ENCODE measurements at regions not wholly inside any gene's neighbourhood (a gene's known extent, or its start where the extent isn't known, plus 50 kb on each side); places are given as distances from the start of the nearest gene placed in this dataset.
"Not testable (repeated sequence)": the region's sequence is repeated elsewhere in the genome, so short reads cannot be mapped to it uniquely, and the experiment has no call there.

- H3K9ac ChIP-seq; H3F3A ChIP-seq (replicated peaks; ENCODE audit: insufficient read depth); H4K20me1 ChIP-seq (ENCODE audit: insufficient read depth); H3K36me3 ChIP-seq (replicated peaks in 1 of 2; ENCODE audit: control insufficient read depth in 1 of 2, insufficient read depth in 2 of 2, low read length in 1 of 2); H3K27me3 ChIP-seq (ENCODE audit: insufficient read depth); H2AFZ ChIP-seq (ENCODE audit: low read depth); H3K9me2 ChIP-seq; H3K27ac ChIP-seq (ENCODE audit: low read depth in 2 of 2, low read length in 1 of 2); POLR2A ChIA-PET; H3K4me3 ChIP-seq (ENCODE audit: low read depth in 2 of 2, low read length in 1 of 2); H3K79me2 ChIP-seq (ENCODE audit: insufficient read depth); H3K9me3 ChIP-seq; H3K4me2 ChIP-seq; DNase-seq; H3K4me1 ChIP-seq (ENCODE audit: control insufficient read depth in 1 of 2, insufficient read depth in 2 of 2, low read depth in 1 of 2, low read length in 1 of 2): not testable (repeated sequence)
- 85% methylated on average over 11 of the region's 16 CpGs for WGBS (ENCODE audit: low lambda C conversion rate)
- CTCF ChIA-PET = interaction anchor here (1.1 to 2.4 kb wide), 3 partner anchors 23 to 137 kb away, joined by 3 to 7 read pairs (median 5); no protein-coding TSS in a partner anchor
These were observed 93.5 kb upstream of the LPCAT1 start for GRCh38 chr5:1617236-1617755.

DNA sequence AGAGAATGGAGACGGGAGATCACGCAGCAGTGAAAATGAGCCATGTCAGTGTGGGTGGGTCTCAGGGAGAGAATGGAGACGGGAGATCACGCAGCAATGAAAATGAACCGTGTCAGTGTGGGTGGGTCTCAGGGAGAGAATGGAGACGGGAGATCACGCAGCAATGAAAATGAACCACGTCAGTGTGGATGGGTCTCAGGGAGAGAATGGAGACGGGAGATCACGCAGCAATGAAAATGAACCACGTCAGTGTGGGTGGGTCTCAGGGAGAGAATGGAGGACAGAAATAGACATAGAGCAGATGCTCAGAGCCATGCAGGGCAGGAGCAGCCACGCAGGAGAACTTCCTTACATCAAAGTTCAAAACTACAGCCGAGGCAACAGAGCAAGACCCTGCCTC is 89.8 kb upstream of the LPCAT1 start:
- 89% methylated on average over 13 of the region's 13 CpGs for WGBS (ENCODE audit: low lambda C conversion rate)
- H3K4me1 ChIP-seq (ENCODE audit: control insufficient read depth in 1 of 2, insufficient read depth in 2 of 2, low read depth in 1 of 2, low read length in 1 of 2); H3K27me3 ChIP-seq (ENCODE audit: insufficient read depth); H3K27ac ChIP-seq (ENCODE audit: low read depth in 2 of 2, low read length in 1 of 2); POLR2A ChIA-PET; H3K4me3 ChIP-seq (ENCODE audit: low read depth in 2 of 2, low read length in 1 of 2); H3K9me2 ChIP-seq; H3F3A ChIP-seq (replicated peaks; ENCODE audit: insufficient read depth); H3K4me2 ChIP-seq; CTCF ChIA-PET; H3K79me2 ChIP-seq (ENCODE audit: insufficient read depth); H3K9me3 ChIP-seq; H3K36me3 ChIP-seq (replicated peaks in 1 of 2; ENCODE audit: control insufficient read depth in 1 of 2, insufficient read depth in 2 of 2, low read length in 1 of 2); H3K9ac ChIP-seq; H2AFZ ChIP-seq (ENCODE audit: low read depth); DNase-seq; H4K20me1 ChIP-seq (ENCODE audit: insufficient read depth): not testable (repeated sequence)

GRCh38 chr5:1610526-1610925 is 86.8 kb upstream of the LPCAT1 start:
- H4K20me1 ChIP-seq (ENCODE audit: insufficient read depth); H2AFZ ChIP-seq (ENCODE audit: low read depth); H3K79me2 ChIP-seq (ENCODE audit: insufficient read depth); H3K9me3 ChIP-seq; H3K4me2 ChIP-seq; DNase-seq; CTCF ChIA-PET; POLR2A ChIA-PET; H3K9me2 ChIP-seq; H3F3A ChIP-seq (replicated peaks; ENCODE audit: insufficient read depth); H3K4me1 ChIP-seq (ENCODE audit: control insufficient read depth in 1 of 2, insufficient read depth in 2 of 2, low read depth in 1 of 2, low read length in 1 of 2); H3K9ac ChIP-seq; H3K4me3 ChIP-seq (ENCODE audit: low read depth in 2 of 2, low read length in 1 of 2); H3K36me3 ChIP-seq (replicated peaks in 1 of 2; ENCODE audit: control insufficient read depth in 1 of 2, insufficient read depth in 2 of 2, low read length in 1 of 2); H3K27ac ChIP-seq (ENCODE audit: low read depth in 2 of 2, low read length in 1 of 2); H3K27me3 ChIP-seq (ENCODE audit: insufficient read depth): not testable (repeated sequence)
- 94% methylated on average over 14 of the region's 16 CpGs for WGBS (ENCODE audit: low lambda C conversion rate)

DNA sequence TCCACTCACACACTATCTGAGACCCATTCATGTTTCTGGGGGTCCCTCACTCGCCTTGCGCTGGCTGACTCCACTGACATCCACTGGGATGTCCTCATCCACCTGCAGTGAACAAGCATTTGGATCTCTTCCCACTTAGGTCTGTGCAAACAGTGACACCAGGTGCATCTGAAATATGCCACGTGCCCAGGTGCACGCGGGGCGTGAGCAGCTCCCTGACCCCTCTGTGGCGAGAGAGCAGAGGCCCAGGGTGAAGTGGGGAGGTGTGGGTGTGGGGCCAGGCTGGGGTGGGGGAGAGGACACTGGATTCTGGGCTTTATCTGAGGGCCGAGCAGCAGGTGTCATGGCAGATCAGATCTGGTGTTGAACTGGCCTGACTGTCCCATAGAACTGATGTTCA is 85.4 kb upstream of the LPCAT1 start:
- H3F3A ChIP-seq (replicated peaks; ENCODE audit: insufficient read depth); DNase-seq; H3K79me2 ChIP-seq (ENCODE audit: insufficient read depth); H4K20me1 ChIP-seq (ENCODE audit: insufficient read depth); H3K9ac ChIP-seq; H3K27ac ChIP-seq (ENCODE audit: low read depth in 2 of 2, low read length in 1 of 2); H2AFZ ChIP-seq (ENCODE audit: low read depth); H3K4me1 ChIP-seq (ENCODE audit: control insufficient read depth in 1 of 2, insufficient read depth in 2 of 2, low read depth in 1 of 2, low read length in 1 of 2); H3K9me2 ChIP-seq; H3K4me3 ChIP-seq (ENCODE audit: low read depth in 2 of 2, low read length in 1 of 2); H3K4me2 ChIP-seq; H3K27me3 ChIP-seq (ENCODE audit: insufficient read depth); H3K9me3 ChIP-seq; CTCF ChIA-PET; POLR2A ChIA-PET; H3K36me3 ChIP-seq (replicated peaks in 1 of 2; ENCODE audit: control insufficient read depth in 1 of 2, insufficient read depth in 2 of 2, low read length in 1 of 2): not testable (repeated sequence)
- WGBS (ENCODE audit: low lambda C conversion rate) = 91% methylated on average over 8 of the region's 8 CpGs

GRCh38 chr5:1608336-1608735 is 84.6 kb upstream of the LPCAT1 start:
- POLR2A ChIA-PET; H3K4me2 ChIP-seq; H3K4me1 ChIP-seq (ENCODE audit: control insufficient read depth in 1 of 2, insufficient read depth in 2 of 2, low read depth in 1 of 2, low read length in 1 of 2); H3K4me3 ChIP-seq (ENCODE audit: low read depth in 2 of 2, low read length in 1 of 2); H3K9me3 ChIP-seq; H3K36me3 ChIP-seq (replicated peaks in 1 of 2; ENCODE audit: control insufficient read depth in 1 of 2, insufficient read depth in 2 of 2, low read length in 1 of 2); H3F3A ChIP-seq (replicated peaks; ENCODE audit: insufficient read depth); H3K79me2 ChIP-seq (ENCODE audit: insufficient read depth); H2AFZ ChIP-seq (ENCODE audit: low read depth); H3K9ac ChIP-seq; CTCF ChIA-PET; DNase-seq; H3K27ac ChIP-seq (ENCODE audit: low read depth in 2 of 2, low read length in 1 of 2); H3K27me3 ChIP-seq (ENCODE audit: insufficient read depth); H3K9me2 ChIP-seq; H4K20me1 ChIP-seq (ENCODE audit: insufficient read depth): not testable (repeated sequence)
- 87% methylated on average over 10 of the region's 15 CpGs for WGBS (ENCODE audit: low lambda C conversion rate)

DNA sequence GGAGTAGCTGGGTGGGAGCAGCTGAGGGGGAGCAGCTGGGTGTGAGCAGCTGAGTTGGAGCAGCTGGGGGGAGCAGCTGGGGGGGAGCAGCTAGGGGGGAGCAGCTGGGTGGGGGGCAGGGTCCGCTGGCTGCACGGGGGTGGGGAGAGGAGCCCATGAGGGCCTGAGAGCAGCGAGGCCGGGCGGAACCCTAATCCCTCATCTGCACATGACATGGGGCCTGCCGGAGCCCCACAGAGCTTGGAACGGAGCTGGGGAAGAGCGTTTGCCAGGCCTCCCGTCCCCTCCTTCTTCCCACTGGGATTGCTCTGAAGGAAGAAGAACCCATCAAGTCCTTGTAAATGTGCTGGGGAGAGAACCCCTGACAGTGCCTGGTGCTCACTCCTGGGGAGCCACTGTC is 83.2 kb upstream of the LPCAT1 start:
- H3F3A ChIP-seq (replicated peaks; ENCODE audit: insufficient read depth); H3K27me3 ChIP-seq (ENCODE audit: insufficient read depth); H3K36me3 ChIP-seq (replicated peaks in 1 of 2; ENCODE audit: control insufficient read depth in 1 of 2, insufficient read depth in 2 of 2, low read length in 1 of 2); H3K9me3 ChIP-seq; H3K4me3 ChIP-seq (ENCODE audit: low read depth in 2 of 2, low read length in 1 of 2); H3K9ac ChIP-seq; H3K27ac ChIP-seq (ENCODE audit: low read depth in 2 of 2, low read length in 1 of 2); DNase-seq; H2AFZ ChIP-seq (ENCODE audit: low read depth); H3K4me2 ChIP-seq; CTCF ChIA-PET; H4K20me1 ChIP-seq (ENCODE audit: insufficient read depth); H3K4me1 ChIP-seq (ENCODE audit: control insufficient read depth in 1 of 2, insufficient read depth in 2 of 2, low read depth in 1 of 2, low read length in 1 of 2); H3K79me2 ChIP-seq (ENCODE audit: insufficient read depth); H3K9me2 ChIP-seq; POLR2A ChIA-PET: not testable (repeated sequence)
- 80% methylated on average over 1 of the region's 9 CpGs for WGBS (ENCODE audit: low lambda C conversion rate)

GRCh38 chr5:1603916-1604315 is 80.2 kb upstream of the LPCAT1 start:
- H2AFZ ChIP-seq (ENCODE audit: low read depth); H3K4me3 ChIP-seq (ENCODE audit: low read depth in 2 of 2, low read length in 1 of 2); POLR2A ChIA-PET; H3K27me3 ChIP-seq (ENCODE audit: insufficient read depth); H3K27ac ChIP-seq (ENCODE audit: low read depth in 2 of 2, low read length in 1 of 2); H4K20me1 ChIP-seq (ENCODE audit: insufficient read depth); H3K79me2 ChIP-seq (ENCODE audit: insufficient read depth); H3K36me3 ChIP-seq (replicated peaks in 1 of 2; ENCODE audit: control insufficient read depth in 1 of 2, insufficient read depth in 2 of 2, low read length in 1 of 2); H3K9ac ChIP-seq; H3K4me2 ChIP-seq; H3F3A ChIP-seq (replicated peaks; ENCODE audit: insufficient read depth); DNase-seq; H3K9me2 ChIP-seq; H3K9me3 ChIP-seq; H3K4me1 ChIP-seq (ENCODE audit: control insufficient read depth in 1 of 2, insufficient read depth in 2 of 2, low read depth in 1 of 2, low read length in 1 of 2); CTCF ChIA-PET: not testable (repeated sequence)
- 62% methylated on average over 7 of the region's 8 CpGs for WGBS (ENCODE audit: low lambda C conversion rate)
